WTC11 (cell line): ENCODE measurements at regions not wholly inside any gene's neighbourhood (a gene's known extent, or its start where the extent isn't known, plus 50 kb on each side); places are given as distances from the start of the nearest gene placed in this dataset.

Source experiments
- ATAC-seq: fragments of 200-7000 bp; cut with Tn5 transposase; 2 replicates; pipeline ENCODE4 v1.10.0; 2021; ENCODE audit warnings: mild to moderate bottlenecking, moderate library complexity
- CTCF ChIA-PET: fragments of 300-600 bp; sonication (Branson Sonifier 250); formaldehyde crosslinking; loops from one replicate; lab custom pipeline; 2021; ENCODE audit warnings: antibody characterized with exemption; lab: Charles Lee
- POLR2A ChIA-PET: fragments of 350-600 bp; sonication (Branson Sonifier 250); formaldehyde crosslinking; loops from one replicate; lab custom pipeline; 2021; ENCODE audit warnings: antibody characterized with exemption; lab: Charles Lee
- DNase-seq: peaks from one replicate; pipeline ENCODE4 v3.0.0; 2021; ENCODE audit warnings: low spot score
- H3K27ac Mint-ChIP-seq: 2 replicates; pipeline ENCODE4 v1.8.0; 2021; ENCODE audit warnings: mixed read lengths
- H3K27me3 Mint-ChIP-seq: 2 replicates; pipeline ENCODE4 v1.8.0; 2021; ENCODE audit warnings: low read depth, mild to moderate bottlenecking, moderate library complexity, mixed read lengths
- H3K36me3 Mint-ChIP-seq: 2 replicates; pipeline ENCODE4 v1.8.0; 2021; ENCODE audit warnings: mixed read lengths
- H3K4me1 Mint-ChIP-seq: 2 replicates; pipeline ENCODE4 v1.8.0; 2022; ENCODE audit warnings: mixed read lengths
- H3K4me3 Mint-ChIP-seq: 2 replicates; pipeline ENCODE4 v1.8.0; 2021; ENCODE audit warnings: mild to moderate bottlenecking, moderate library complexity, mixed read lengths
- H3K9me3 Mint-ChIP-seq: 2 replicates; pipeline ENCODE4 v1.8.0; 2021; ENCODE audit warnings: mixed read lengths
- CDX4 ChIP-seq: fragments of 250-450 bp; sonication (Bioruptor Pico); IDR thresholded peaks from 2 replicates; pipeline ENCODE4 v1.9.0; 2021; ENCODE audit warnings: moderate library complexity, mild to moderate bottlenecking, inconsistent platforms, borderline replicate concordance
- E2F5 ChIP-seq: sonication (generic); formaldehyde crosslinking; IDR thresholded peaks from 2 replicates; pipeline ENCODE4 v1.8.1; 2022; ENCODE audit warnings: mild to moderate bottlenecking, moderate library complexity, missing genetic modification reagents
- HMGXB4 ChIP-seq: sonication (generic); formaldehyde crosslinking; IDR thresholded peaks from 2 replicates; pipeline ENCODE4 v1.8.1; 2023; ENCODE audit warnings: mild to moderate bottlenecking, moderate library complexity, missing genetic modification reagents
- IRF2 ChIP-seq: sonication (generic); formaldehyde crosslinking; IDR thresholded peaks from 2 replicates; pipeline ENCODE4 v1.8.0; 2022; ENCODE audit warnings: low read depth, missing genetic modification reagents, borderline replicate concordance
- JUN ChIP-seq: sonication (generic); formaldehyde crosslinking; IDR thresholded peaks from 2 replicates; pipeline ENCODE4 v1.8.0; 2023; ENCODE audit warnings: mild to moderate bottlenecking, missing genetic modification reagents
- MAX ChIP-seq: sonication (generic); formaldehyde crosslinking; IDR thresholded peaks from 2 replicates; pipeline ENCODE4 v1.8.0; 2022; ENCODE audit warnings: mild to moderate bottlenecking, missing genetic modification reagents
- NR2C2 ChIP-seq: sonication (generic); formaldehyde crosslinking; IDR thresholded peaks from 2 replicates; pipeline ENCODE4 v1.8.0; 2022; ENCODE audit warnings: mild to moderate bottlenecking, missing genetic modification reagents
- PREB ChIP-seq: sonication (generic); formaldehyde crosslinking; IDR thresholded peaks from 2 replicates; pipeline ENCODE4 v1.8.1; 2022; ENCODE audit warnings: mild to moderate bottlenecking, missing genetic modification reagents, moderate library complexity, borderline replicate concordance
- RORB ChIP-seq: fragments of 250-450 bp; sonication (Bioruptor Pico); IDR thresholded peaks from 2 replicates; pipeline ENCODE4 v1.9.0; 2021; ENCODE audit warnings: mild to moderate bottlenecking
- STAT6 ChIP-seq: sonication (generic); formaldehyde crosslinking; conservative IDR thresholded peaks from 2 replicates; pipeline ENCODE4 v1.8.1; 2023; ENCODE audit warnings: mild to moderate bottlenecking, low read depth, missing genetic modification reagents, moderate library complexity
- TEAD1 ChIP-seq: sonication (generic); formaldehyde crosslinking; IDR thresholded peaks from 2 replicates; pipeline ENCODE4 v1.8.0; 2022; ENCODE audit warnings: mild to moderate bottlenecking, missing genetic modification reagents
- USF1 ChIP-seq: sonication (generic); formaldehyde crosslinking; IDR thresholded peaks from 2 replicates; pipeline ENCODE4 v1.8.0; 2022; ENCODE audit warnings: mild to moderate bottlenecking, missing genetic modification reagents
- ZNF138 ChIP-seq: sonication (generic); formaldehyde crosslinking; conservative IDR thresholded peaks from 2 replicates; pipeline ENCODE4 v1.8.1; 2022; ENCODE audit warnings: mild to moderate bottlenecking, moderate library complexity, missing genetic modification reagents
- ZNF263 ChIP-seq: sonication (generic); formaldehyde crosslinking; IDR thresholded peaks from 2 replicates; pipeline ENCODE4 v1.8.1; 2022; ENCODE audit warnings: low read depth, mild to moderate bottlenecking, moderate library complexity, missing genetic modification reagents
- ZNF396 ChIP-seq: fragments of 250-450 bp; sonication (Bioruptor Pico); IDR thresholded peaks from 2 replicates; pipeline ENCODE4 v1.8.0; 2021; ENCODE audit warnings: mild to moderate bottlenecking, moderate library complexity, borderline replicate concordance
- ZNF423 ChIP-seq: fragments of 250-450 bp; sonication (Bioruptor Pico); IDR thresholded peaks from 2 replicates; pipeline ENCODE4 v2.1.2; 2022; ENCODE audit warnings: mild to moderate bottlenecking, moderate library complexity
- ZNF532 ChIP-seq: fragments of 250-450 bp; sonication (Bioruptor Pico); IDR thresholded peaks from 2 replicates; pipeline ENCODE4 v1.9.0; 2021; ENCODE audit warnings: mild to moderate bottlenecking, borderline replicate concordance

GRCh38 chr10:57367412-57367811, 900.3 kb downstream of the IPMK start:
- no peaks in the 10 kb centered on the region for H3K36me3 Mint-ChIP-seq
- H3K27me3 Mint-ChIP-seq = no peaks in the 10 kb centered on the region
- CTCF ChIA-PET = no interaction called here
- ATAC-seq (no peak), DNase-seq (no peak)
- no peak for TF ChIP-seq TEAD1 (CRISPR knock-in tag)
- no peak for TF ChIP-seq ZNF423 (CRISPR knock-in tag)
- TF ChIP-seq ZNF138 = no peak
- TF ChIP-seq CDX4 = no peak
- TF ChIP-seq PREB = no peak
- no peak for TF ChIP-seq ZNF532
- no peak for TF ChIP-seq JUN (CRISPR knock-in tag)
- TF ChIP-seq IRF2 (CRISPR knock-in tag) = no peak
- TF ChIP-seq ZNF263 = no peak
- TF ChIP-seq MAX = no peak
- no peak for TF ChIP-seq STAT6 (CRISPR knock-in tag)
- no peak for TF ChIP-seq E2F5
- no peak for TF ChIP-seq NR2C2
- no peak for TF ChIP-seq USF1
- TF ChIP-seq RORB (CRISPR knock-in tag) = no peak
- no peak for TF ChIP-seq ZNF396 (CRISPR knock-in tag)
- no peak for TF ChIP-seq HMGXB4 (CRISPR knock-in tag)
- no peak overlapping the region for H3K4me3 Mint-ChIP-seq
- POLR2A ChIA-PET = no interaction called here
- H3K27ac Mint-ChIP-seq = no peak overlapping the region
- H3K4me1 Mint-ChIP-seq = no peaks in the 10 kb centered on the region
- H3K9me3 Mint-ChIP-seq = no peaks in the 10 kb centered on the region
